Trophoblast cell (in vitro differentiated cells and primary cell): ENCODE measurements at regions not wholly inside any gene's neighbourhood (a gene's known extent, or its start where the extent isn't known, plus 50 kb on each side); places are given as distances from the start of the nearest gene placed in this dataset.
A peak's percentile ranks its signal among the peaks of the same experiment; 100 is the strongest.

Experiments
- DNase-seq, 2 donors: peaks; one replicate each; pipeline ENCODE4 v3.0.0-alpha.2; 2016
- H2AFZ ChIP-seq: 2 replicates; pipeline ENCODE4 v1.6.1; 2013; ENCODE audit warnings: low read length, moderate library complexity, mild to moderate bottlenecking; ENCODE audit not compliant: insufficient read depth, poor library complexity
- H2AK5ac ChIP-seq: 2 replicates; pipeline ENCODE4 v1.6.1; 2013; ENCODE audit warnings: mild to moderate bottlenecking, low read length
- H2BK120ac ChIP-seq: 2 replicates; pipeline ENCODE4 v1.6.1; 2013; ENCODE audit warnings: low read length, mild to moderate bottlenecking, moderate library complexity; ENCODE audit not compliant: insufficient read depth, poor library complexity
- H2BK12ac ChIP-seq: 2 replicates; pipeline ENCODE4 v1.6.1; 2013; ENCODE audit warnings: mild to moderate bottlenecking, low read length, moderate library complexity
- H2BK5ac ChIP-seq: 2 replicates; pipeline ENCODE4 v1.6.1; 2013; ENCODE audit warnings: low read length, low read depth, moderate library complexity, mild to moderate bottlenecking; ENCODE audit not compliant: poor library complexity
- H3K14ac ChIP-seq: 2 replicates; pipeline ENCODE4 v1.6.1; 2013; ENCODE audit warnings: mild to moderate bottlenecking, low read length
- H3K18ac ChIP-seq: 2 replicates; pipeline ENCODE4 v1.6.1; 2013; ENCODE audit warnings: mild to moderate bottlenecking, low read length
- H3K23ac ChIP-seq: 2 replicates; pipeline ENCODE4 v1.6.1; 2013; ENCODE audit warnings: low read length
- H3K27ac ChIP-seq: 2 replicates; pipeline ENCODE4 v1.5.1; 2013; ENCODE audit warnings: low read depth, mild to moderate bottlenecking, inconsistent platforms, low read length, moderate library complexity
- H3K27me3 ChIP-seq: 2 replicates; pipeline ENCODE4 v1.6.1; 2013; ENCODE audit warnings: inconsistent platforms, mild to moderate bottlenecking, low read length, moderate library complexity; ENCODE audit not compliant: insufficient read depth
- H3K36me3 ChIP-seq, 2 experiments: 1 replicate in 1 of 2; 2 replicates in 1 of 2; pipeline ENCODE4 v1.6.1; 2013; ENCODE audit warnings: low read length in 2 of 2, mild to moderate bottlenecking in 2 of 2, moderate library complexity in 1 of 2; ENCODE audit not compliant: insufficient read depth in 2 of 2, control insufficient read depth in 1 of 2
- H3K4ac ChIP-seq: 2 replicates; pipeline ENCODE4 v1.6.1; 2013; ENCODE audit warnings: low read depth, mild to moderate bottlenecking, low read length, moderate library complexity
- H3K4me1 ChIP-seq, 2 experiments: 1 replicate in 1 of 2; 2 replicates in 1 of 2; pipeline ENCODE4 v1.6.1; 2013; ENCODE audit warnings: low read length in 2 of 2, mild to moderate bottlenecking in 2 of 2, moderate library complexity in 1 of 2; ENCODE audit not compliant: insufficient read depth in 2 of 2, control insufficient read depth in 1 of 2
- H3K4me2 ChIP-seq: 2 replicates; pipeline ENCODE4 v1.6.1; 2013; ENCODE audit warnings: inconsistent platforms, mild to moderate bottlenecking, low read length, moderate library complexity
- H3K4me3 ChIP-seq: 2 replicates; pipeline ENCODE4 v1.5.1; 2013; ENCODE audit warnings: mild to moderate bottlenecking, low read depth, low read length, inconsistent platforms
- H3K79me1 ChIP-seq: one replicate; pipeline ENCODE4 v1.6.1; 2013; ENCODE audit warnings: low read length
- H3K79me2 ChIP-seq: 2 replicates; pipeline ENCODE4 v1.6.1; 2013; ENCODE audit warnings: low read length, mild to moderate bottlenecking; ENCODE audit not compliant: control insufficient read depth, insufficient read depth, poor library complexity
- H3K9ac ChIP-seq: 2 replicates; pipeline ENCODE4 v1.6.1; 2013; ENCODE audit warnings: mild to moderate bottlenecking, low read length
- H3K9me3 ChIP-seq: 2 replicates; pipeline ENCODE4 v1.6.1; 2013; ENCODE audit warnings: low read depth, mild to moderate bottlenecking, control low read depth, inconsistent platforms, low read length; ENCODE audit not compliant: insufficient read depth
- H4K12ac ChIP-seq: 2 replicates; pipeline ENCODE4 v1.6.1; 2013; ENCODE audit warnings: low read depth, mild to moderate bottlenecking, low read length, moderate library complexity
- H4K8ac ChIP-seq: 2 replicates; pipeline ENCODE4 v1.6.1; 2013; ENCODE audit warnings: low read depth, mild to moderate bottlenecking, low read length, moderate library complexity
- H4K91ac ChIP-seq: one replicate; pipeline ENCODE4 v1.6.1; 2013; ENCODE audit warnings: low read depth, mild to moderate bottlenecking, low read length, moderate library complexity
- WGBS: extraction: QIAGEN DNeasy Blood & Tissue Kit; methylation state at CpG from one replicate; pipeline ENCODE4 v1.1.7; 2013; ENCODE audit warnings: missing lambda C conversion rate; ENCODE audit not compliant: insufficient read length, insufficient coverage; ENCODE audit errors: extremely low coverage; 5-methylcytosine and 5-hydroxymethylcytosine counted together

- H3K4me1 ChIP-seq = no peaks in the 10 kb centered on the region
- no peak overlapping the region for H2BK12ac ChIP-seq
- H4K91ac ChIP-seq = no peak overlapping the region
- H3K4me2 ChIP-seq = no peak overlapping the region
- DNase-seq = no peak
- H2BK5ac ChIP-seq = no peak overlapping the region
- no peaks in the 10 kb centered on the region for H3K36me3 ChIP-seq
- no peak overlapping the region for H2AK5ac ChIP-seq
- H3K79me2 ChIP-seq = no peaks in the 10 kb centered on the region
- H3K9me3 ChIP-seq = no peaks in the 10 kb centered on the region
- no peaks in the 10 kb centered on the region for H3K79me1 ChIP-seq
- H4K12ac ChIP-seq = no peak overlapping the region
- H3K9ac ChIP-seq = no peak overlapping the region
- H3K18ac ChIP-seq = no peak overlapping the region
- H2AFZ ChIP-seq = no peak overlapping the region
- no peak overlapping the region for H3K4ac ChIP-seq
- H3K4me3 ChIP-seq = no peak overlapping the region
- H3K27ac ChIP-seq = no peak overlapping the region
- H3K27me3 ChIP-seq = no peaks in the 10 kb centered on the region
- no peak overlapping the region for H4K8ac ChIP-seq
- no peak overlapping the region for H3K23ac ChIP-seq
- no peak overlapping the region for H2BK120ac ChIP-seq
- H3K14ac ChIP-seq = no peak overlapping the region
Measured at GRCh38 chr12:83665634-83666218, 979.0 kb downstream of the TMTC2 start.

GRCh38 chr12:83664650-83665049 lies 977.9 kb downstream of the TMTC2 start:
- no peak overlapping the region for H3K9ac ChIP-seq
- no peak overlapping the region for H3K14ac ChIP-seq
- no peak overlapping the region for H2AFZ ChIP-seq
- no peaks in the 10 kb centered on the region for H3K9me3 ChIP-seq
- no peak overlapping the region for H4K8ac ChIP-seq
- H2AK5ac ChIP-seq = no peak overlapping the region
- H4K91ac ChIP-seq = no peak overlapping the region
- no peak overlapping the region for H3K27ac ChIP-seq
- H3K4me2 ChIP-seq = no peak overlapping the region
- H3K4ac ChIP-seq = no peak overlapping the region
- no peaks in the 10 kb centered on the region for H3K36me3 ChIP-seq
- H3K79me2 ChIP-seq = no peaks in the 10 kb centered on the region
- no peak overlapping the region for H4K12ac ChIP-seq
- no peak overlapping the region for H3K4me3 ChIP-seq
- H2BK5ac ChIP-seq = no peak overlapping the region
- DNase-seq = no peak
- H3K4me1 ChIP-seq = no peaks in the 10 kb centered on the region
- no peak overlapping the region for H3K18ac ChIP-seq
- H3K79me1 ChIP-seq = no peaks in the 10 kb centered on the region
- no peaks in the 10 kb centered on the region for H3K27me3 ChIP-seq
- H2BK12ac ChIP-seq = no peak overlapping the region
- H2BK120ac ChIP-seq = no peak overlapping the region
- H3K23ac ChIP-seq = no peak overlapping the region

- Histone ChIP-seq H3K9ac (no peak overlapping the region), H3K27me3 (no peaks in the 10 kb centered on the region)
Measured at GRCh38 chr12:83660727-83661358, 974.1 kb downstream of the TMTC2 start.

GRCh38 chr12:83659321-83659720 lies 972.6 kb downstream of the TMTC2 start:
- no peak overlapping the region for H2BK12ac ChIP-seq
- H3K79me2 ChIP-seq = no peaks in the 10 kb centered on the region
- no peaks in the 10 kb centered on the region for H3K79me1 ChIP-seq
- no peak overlapping the region for H3K9ac ChIP-seq
- H3K4me3 ChIP-seq = no peak overlapping the region
- H3K27me3 ChIP-seq = no peaks in the 10 kb centered on the region
- no peak overlapping the region for H4K12ac ChIP-seq
- no peak overlapping the region for H2AFZ ChIP-seq
- DNase-seq = peak in 1 of 2 donors; percentile 4
- H2BK120ac ChIP-seq = no peak overlapping the region
- no peak overlapping the region for H3K27ac ChIP-seq
- no peak overlapping the region for H3K23ac ChIP-seq
- no peak overlapping the region for H2AK5ac ChIP-seq
- no peaks in the 10 kb centered on the region for H3K9me3 ChIP-seq
- H3K4me2 ChIP-seq = no peak overlapping the region
- no peaks in the 10 kb centered on the region for H3K4me1 ChIP-seq
- no peak overlapping the region for H4K8ac ChIP-seq
- no peak overlapping the region for H2BK5ac ChIP-seq
- H4K91ac ChIP-seq = no peak overlapping the region
- no peaks in the 10 kb centered on the region for H3K36me3 ChIP-seq
- H3K4ac ChIP-seq = no peak overlapping the region
- no peak overlapping the region for H3K18ac ChIP-seq
- WGBS = no CpG with 5 or more reads among the region's 2 CpGs
- no peak overlapping the region for H3K14ac ChIP-seq

More at GRCh38 chr12:83660727-83661358, 974.1 kb downstream of the TMTC2 start:
- Histone ChIP-seq H2BK5ac (no peak overlapping the region), H3K79me2 (no peaks in the 10 kb centered on the region), H3K4me1 (no peaks in the 10 kb centered on the region), H2AK5ac (no peak overlapping the region), H3K36me3 (no peaks in the 10 kb centered on the region), H2BK12ac (no peak overlapping the region), H4K8ac (no peak overlapping the region), H2BK120ac (no peak overlapping the region), H3K14ac (no peak overlapping the region), H3K4me2 (no peak overlapping the region), H3K79me1 (no peaks in the 10 kb centered on the region), H3K18ac (no peak overlapping the region), H3K9me3 (no peaks in the 10 kb centered on the region), H3K27ac (no peak overlapping the region), H4K12ac (no peak overlapping the region), H3K4ac (no peak overlapping the region), H2AFZ (no peak overlapping the region), H4K91ac (no peak overlapping the region), H3K23ac (no peak overlapping the region), H3K4me3 (no peak overlapping the region)
- no CpG with 5 or more reads among the region's 3 CpGs for WGBS
- DNase-seq = peak; percentile 1 to 43
